Erythroblast (primary cell): ENCODE measurements at regions not wholly inside any gene's neighbourhood (a gene's known extent, or its start where the extent isn't known, plus 50 kb on each side); places are given as distances from the start of the nearest gene placed in this dataset.

Source experiments
- GATA1 ChIP-seq: IDR thresholded peaks from 2 replicates; pipeline ENCODE4 v1.6.1; 2011; ENCODE audit warnings: low read depth, mild to moderate bottlenecking, control low read depth, low read length, moderate library complexity
- POLR2A ChIP-seq: IDR thresholded peaks from 2 replicates; pipeline ENCODE4 v1.6.1; 2011; ENCODE audit warnings: mild to moderate bottlenecking, low read length

DNA sequence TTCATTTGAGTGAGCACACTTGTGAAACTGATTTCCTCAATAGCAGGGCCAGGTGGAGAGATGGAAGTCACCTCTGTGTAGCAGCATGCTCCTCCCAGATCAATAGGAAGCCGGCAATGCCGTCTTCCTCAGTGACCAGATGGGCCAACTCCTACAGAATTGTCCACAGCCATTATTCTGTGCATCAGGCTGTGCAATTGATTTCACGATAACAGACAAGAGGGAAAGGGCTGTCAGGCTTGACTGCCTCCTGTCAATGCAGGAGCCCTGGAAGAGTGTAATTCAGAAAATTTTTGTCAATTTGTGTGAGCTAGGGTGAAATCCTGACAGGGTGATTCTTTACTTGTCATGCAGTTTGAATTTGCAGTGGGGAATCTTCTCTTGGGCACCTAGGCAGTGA lies 838.4 kb upstream of the NUDT12 start:
- no peak for TF ChIP-seq POLR2A
- TF ChIP-seq GATA1, result no peak
